CD4-positive, alpha-beta memory T cell (primary cell): ENCODE measurements at regions not wholly inside any gene's neighbourhood (a gene's known extent, or its start where the extent isn't known, plus 50 kb on each side); places are given as distances from the start of the nearest gene placed in this dataset.

Experiments
- CTCF ChIA-PET: fragments of 350-600 bp; sonication (Branson Sonifier 250); formaldehyde crosslinking; loops from one replicate; lab custom pipeline; 2021; ENCODE audit warnings: inconsistent platforms; ENCODE audit not compliant: partially characterized antibody; lab: Charles Lee
- POLR2A ChIA-PET: fragments of 350-600 bp; sonication (Branson Sonifier 250); formaldehyde crosslinking; loops from one replicate; lab custom pipeline; 2021; ENCODE audit not compliant: partially characterized antibody; lab: Charles Lee
- DNase-seq, 5 donors: peaks; one replicate each; pipeline versions ENCODE4 v3.0.0 to v3.0.0-alpha.2; 2020 to 2022; ENCODE audit warnings: mixed read lengths in 1 of 5
- H3K27ac ChIP-seq: one replicate; pipeline ENCODE4 v1.7.0; 2013; ENCODE audit warnings: low read depth, low read length
- H3K27me3 ChIP-seq: 2 replicates; pipeline ENCODE4 v1.7.0; 2013; ENCODE audit warnings: mild to moderate bottlenecking, low read length, moderate library complexity; ENCODE audit not compliant: insufficient read depth
- H3K36me3 ChIP-seq: 2 replicates; pipeline ENCODE4 v1.7.0; 2013; ENCODE audit warnings: mild to moderate bottlenecking, low read length, moderate library complexity; ENCODE audit not compliant: insufficient read depth
- H3K4me1 ChIP-seq: 2 replicates; pipeline ENCODE4 v1.7.0; 2013; ENCODE audit warnings: mild to moderate bottlenecking, low read length, moderate library complexity; ENCODE audit not compliant: insufficient read depth
- H3K4me3 ChIP-seq, 2 donors: one replicate each; pipeline ENCODE4 v1.7.0; 2013; ENCODE audit warnings: low read length in 2 of 2, mild to moderate bottlenecking in 1 of 2
- H3K9me3 ChIP-seq, 2 donors: one replicate each; pipeline ENCODE4 v1.7.0; 2013; ENCODE audit warnings: low read length in 2 of 2, control low read depth in 1 of 2; ENCODE audit not compliant: control insufficient read depth in 1 of 2
- H3K27ac Mint-ChIP-seq, 7 donors: one replicate each; pipeline ENCODE4 v1.8.0; 2020 to 2021; ENCODE audit warnings: mixed read lengths in 7 of 7, mild to moderate bottlenecking in 6 of 7, inconsistent platforms in 3 of 7, moderate library complexity in 3 of 7
- H3K27me3 Mint-ChIP-seq, 2 donors: one replicate each; pipeline ENCODE4 v1.8.0; 2020 to 2021; ENCODE audit warnings: mixed read lengths in 2 of 2
- H3K36me3 Mint-ChIP-seq, 2 donors: one replicate each; pipeline ENCODE4 v1.8.0; 2020 to 2021; ENCODE audit warnings: mixed read lengths in 2 of 2, inconsistent platforms in 1 of 2, mild to moderate bottlenecking in 1 of 2
- H3K4me1 Mint-ChIP-seq, 4 donors: one replicate each; pipeline ENCODE4 v1.8.0; 2020 to 2021; ENCODE audit warnings: mixed read lengths in 4 of 4, mild to moderate bottlenecking in 1 of 4
- H3K4me3 Mint-ChIP-seq, 8 donors: one replicate each; pipeline ENCODE4 v1.8.0; 2020 to 2021; ENCODE audit warnings: mixed read lengths in 8 of 8, mild to moderate bottlenecking in 7 of 8, moderate library complexity in 6 of 8, inconsistent platforms in 3 of 8
- H3K9me3 Mint-ChIP-seq, 8 donors: one replicate each; pipeline ENCODE4 v1.8.0; 2020 to 2021; ENCODE audit warnings: mixed read lengths in 8 of 8, mild to moderate bottlenecking in 5 of 8, inconsistent platforms in 3 of 8, moderate library complexity in 1 of 8
- intact Hi-C: fragments of 100-400 bp; cut with micrococcal nuclease; formaldehyde crosslinking; loops from one replicate; pipeline ENCODE4 v1.15.1; 2023

- Histone ChIP-seq H3K9me3 (no peaks in the 10 kb centered on the region), H3K27me3 (no peaks in the 10 kb centered on the region), H3K27ac (no peak overlapping the region), H3K4me1 (no peaks in the 10 kb centered on the region), H3K36me3 (no peaks in the 10 kb centered on the region), H3K4me3 (no peak overlapping the region)
- no peaks in the 10 kb centered on the region for H3K36me3 Mint-ChIP-seq
- no peak overlapping the region for H3K4me3 Mint-ChIP-seq
- intact Hi-C loops = no loop called here
- peaks cover 0 to 16% (median 5%) of the 10 kb centered on the region in 8 donors for H3K9me3 Mint-ChIP-seq
- DNase-seq = no peak
- ChIA-PET CTCF (no interaction called here), POLR2A (no interaction called here)
- peaks cover 3 to 5% of the 10 kb centered on the region in 2 donors for H3K27me3 Mint-ChIP-seq
- no peak overlapping the region for H3K27ac Mint-ChIP-seq
- no peaks in the 10 kb centered on the region for H3K4me1 Mint-ChIP-seq
These were observed 53.0 kb upstream of the DAZL start for GRCh38 chr3:16658004-16658924.

GRCh38 chr3:16658925-16659793 lies 53.9 kb upstream of the DAZL start:
- Mint-ChIP-seq H3K4me1 (no peaks in the 10 kb centered on the region), H3K27me3 (peaks cover 4 to 8% of the 10 kb centered on the region in 2 donors), H3K27ac (no peak overlapping the region), H3K9me3 (peaks cover 0 to 16% (median 5%) of the 10 kb centered on the region in 8 donors), H3K4me3 (no peak overlapping the region), H3K36me3 (no peaks in the 10 kb centered on the region)
- no peaks in the 10 kb centered on the region for H3K4me1 ChIP-seq
- no peak overlapping the region for H3K27ac ChIP-seq
- DNase-seq = no peak
- H3K4me3 ChIP-seq = no peak overlapping the region
- H3K27me3 ChIP-seq = no peaks in the 10 kb centered on the region
- intact Hi-C loops = no loop called here
- H3K36me3 ChIP-seq = no peaks in the 10 kb centered on the region
- POLR2A ChIA-PET = no interaction called here
- H3K9me3 ChIP-seq = no peaks in the 10 kb centered on the region
- CTCF ChIA-PET = interaction anchor here (0.8 kb wide), 1 partner anchor 231 kb away, joined by 3 read pairs; no protein-coding TSS in a partner anchor

GRCh38 chr3:16663854-16664712 lies 58.9 kb upstream of the DAZL start:
- ChIA-PET POLR2A (no interaction called here), CTCF (no interaction called here)
- no peaks in the 10 kb centered on the region for H3K4me1 Mint-ChIP-seq
- H3K9me3 Mint-ChIP-seq = peaks cover 0 to 16% (median 5%) of the 10 kb centered on the region in 8 donors
- Histone ChIP-seq H3K36me3 (no peaks in the 10 kb centered on the region), H3K4me3 (no peak overlapping the region), H3K9me3 (no peaks in the 10 kb centered on the region), H3K4me1 (no peaks in the 10 kb centered on the region), H3K27ac (no peak overlapping the region), H3K27me3 (no peaks in the 10 kb centered on the region)
- no peak overlapping the region for H3K27ac Mint-ChIP-seq
- no peak overlapping the region for H3K4me3 Mint-ChIP-seq
- H3K36me3 Mint-ChIP-seq = no peaks in the 10 kb centered on the region
- intact Hi-C loops = no loop called here
- no peak for DNase-seq
- H3K27me3 Mint-ChIP-seq = peaks cover 8 to 11% of the 10 kb centered on the region in 2 donors

DNA sequence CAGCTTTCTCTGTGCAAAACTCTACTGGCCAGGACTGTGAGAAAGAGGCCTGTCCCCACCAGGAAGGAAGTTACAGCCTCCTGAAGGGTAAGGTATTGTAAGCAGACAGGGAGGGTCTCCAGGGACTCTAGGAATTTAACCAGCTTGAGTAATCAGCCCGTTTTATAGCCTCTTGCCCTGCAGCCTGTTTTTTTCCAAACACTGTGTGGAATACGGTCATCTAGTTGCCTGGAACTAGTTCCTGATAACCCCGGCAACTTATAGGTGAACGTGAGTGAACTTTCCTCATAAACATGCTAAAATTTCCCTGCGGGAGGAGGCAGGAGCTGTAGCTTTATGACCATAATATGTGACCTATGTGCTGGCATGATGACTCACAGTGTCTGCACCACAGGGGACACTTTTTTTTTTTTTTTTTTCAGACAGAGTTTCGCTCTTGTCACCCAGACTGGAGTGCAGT lies 60.1 kb upstream of the DAZL start:
- Mint-ChIP-seq H3K9me3 (peaks cover 0 to 16% (median 5%) of the 10 kb centered on the region in 8 donors), H3K36me3 (no peaks in the 10 kb centered on the region), H3K27ac (no peak overlapping the region), H3K4me1 (no peaks in the 10 kb centered on the region), H3K27me3 (peaks cover 9 to 11% of the 10 kb centered on the region in 2 donors), H3K4me3 (no peak overlapping the region)
- Histone ChIP-seq H3K4me1 (no peaks in the 10 kb centered on the region), H3K9me3 (no peaks in the 10 kb centered on the region), H3K27ac (no peak overlapping the region), H3K4me3 (no peak overlapping the region), H3K36me3 (no peaks in the 10 kb centered on the region), H3K27me3 (no peaks in the 10 kb centered on the region)
- no peak for DNase-seq
- CTCF ChIA-PET = interaction anchor here (0.6 kb wide), 1 partner anchor 10 kb away, joined by 3 read pairs; no protein-coding TSS in a partner anchor
- POLR2A ChIA-PET = no interaction called here
- intact Hi-C loops = no loop called here

GRCh38 chr3:16666206-16666605 lies 61.0 kb upstream of the DAZL start:
- Histone ChIP-seq H3K4me3 (no peak overlapping the region), H3K27ac (no peak overlapping the region), H3K9me3 (no peaks in the 10 kb centered on the region), H3K36me3 (no peaks in the 10 kb centered on the region), H3K4me1 (no peaks in the 10 kb centered on the region), H3K27me3 (no peaks in the 10 kb centered on the region)
- peaks cover 8 to 11% of the 10 kb centered on the region in 2 donors for H3K27me3 Mint-ChIP-seq
- intact Hi-C loops = no loop called here
- CTCF ChIA-PET = no interaction called here
- no peaks in the 10 kb centered on the region for H3K36me3 Mint-ChIP-seq
- H3K4me1 Mint-ChIP-seq = no peaks in the 10 kb centered on the region
- no peak for DNase-seq
- H3K4me3 Mint-ChIP-seq = no peak overlapping the region
- peaks cover 0 to 10% (median 3%) of the 10 kb centered on the region in 8 donors for H3K9me3 Mint-ChIP-seq
- POLR2A ChIA-PET = no interaction called here
- no peak overlapping the region for H3K27ac Mint-ChIP-seq

DNA sequence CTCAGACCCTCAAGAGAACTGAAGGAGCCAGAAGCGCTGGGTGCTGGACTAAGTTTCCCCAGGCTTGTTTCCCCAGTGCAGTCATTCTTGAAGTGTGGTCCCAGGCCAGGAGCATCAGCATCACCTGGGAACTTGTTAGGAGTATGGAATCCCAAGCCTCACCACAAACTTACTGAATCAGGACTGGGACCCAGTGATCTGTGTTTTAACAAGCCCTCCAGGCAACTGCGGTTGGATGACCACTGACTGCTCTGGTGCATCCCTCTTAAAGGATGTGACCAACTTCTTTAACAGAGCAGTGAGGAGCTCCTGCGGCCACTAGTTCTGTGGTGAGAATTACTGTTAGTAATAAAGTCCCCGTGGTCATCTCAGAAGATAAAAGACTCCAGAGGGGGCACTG lies 62.4 kb upstream of the DAZL start:
- H3K9me3 Mint-ChIP-seq = peaks cover 0 to 10% (median 0%) of the 10 kb centered on the region in 8 donors
- intact Hi-C loops = no loop called here

More for the DNA sequence above, 62.4 kb upstream of the DAZL start:
- Histone ChIP-seq H3K36me3 (no peaks in the 10 kb centered on the region), H3K9me3 (no peaks in the 10 kb centered on the region), H3K27ac (no peak overlapping the region), H3K4me1 (no peaks in the 10 kb centered on the region), H3K27me3 (no peaks in the 10 kb centered on the region), H3K4me3 (no peak overlapping the region)
- POLR2A ChIA-PET = no interaction called here
- no peaks in the 10 kb centered on the region for H3K36me3 Mint-ChIP-seq
- DNase-seq = no peak
- no peak overlapping the region for H3K4me3 Mint-ChIP-seq
- no peak overlapping the region for H3K27ac Mint-ChIP-seq
- H3K27me3 Mint-ChIP-seq = peaks cover 5 to 8% of the 10 kb centered on the region in 2 donors
- H3K4me1 Mint-ChIP-seq = no peaks in the 10 kb centered on the region
- CTCF ChIA-PET = no interaction called here
